ENCODE measurements at regions not wholly inside any gene's neighbourhood (a gene's known extent, or its start where the extent isn't known, plus 50 kb on each side); places are given as distances from the start of the nearest gene placed in this dataset.
"Not testable (repeated sequence)": the region's sequence is repeated elsewhere in the genome, so short reads cannot be mapped to it uniquely, and the experiment has no call there.

DNA sequence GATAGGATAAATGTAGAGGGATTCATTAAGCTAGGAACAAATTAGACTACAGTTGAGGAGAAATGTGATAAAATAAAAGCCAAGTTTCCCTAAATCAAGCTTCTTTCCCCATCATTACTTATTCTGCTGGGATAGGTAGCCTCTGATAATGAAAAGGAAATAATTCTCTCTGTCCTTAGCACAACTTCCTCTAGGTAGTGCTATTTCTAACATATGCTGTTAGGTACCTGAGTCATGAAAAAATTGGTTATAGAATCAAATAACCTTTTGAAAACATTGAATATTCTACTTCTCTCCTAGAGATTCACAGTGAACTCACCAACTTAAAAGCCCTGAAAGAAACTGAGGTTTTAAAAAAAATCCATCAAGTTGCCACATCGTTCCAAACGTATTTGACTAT is 1793.1 kb downstream of the EFNA5 start:
- no peak for DNase-seq (ENCODE audit: low spot score)
- Mint-ChIP-seq H3K9me3 (ENCODE audit: unreplicated experiment) (no peaks in the 10 kb centered on the region), H3K27ac (ENCODE audit: unreplicated experiment) (no peak overlapping the region)

GRCh38 chr5:105874316-105874715 is 1796.4 kb downstream of the EFNA5 start:
- no peak for DNase-seq (ENCODE audit: low spot score)
- Mint-ChIP-seq H3K4me1 (ENCODE audit: unreplicated experiment) (no peaks in the 10 kb centered on the region), H3K4me3 (ENCODE audit: unreplicated experiment) (no peak overlapping the region), H3K9me3 (ENCODE audit: unreplicated experiment) (no peaks in the 10 kb centered on the region), H3K36me3 (ENCODE audit: low read depth, unreplicated experiment) (no peaks in the 10 kb centered on the region), H3K27me3 (ENCODE audit: unreplicated experiment) (no peaks in the 10 kb centered on the region), H3K27ac (ENCODE audit: unreplicated experiment) (no peak overlapping the region)
- no peak for TF ChIP-seq CTCF (IDR thresholded peaks at IDR 0.05; ENCODE audit: unreplicated experiment)

More for the DNA sequence above, 1793.1 kb downstream of the EFNA5 start:
- Mint-ChIP-seq H3K4me1 (ENCODE audit: unreplicated experiment) (no peaks in the 10 kb centered on the region), H3K36me3 (ENCODE audit: low read depth, unreplicated experiment) (no peaks in the 10 kb centered on the region), H3K27me3 (ENCODE audit: unreplicated experiment) (no peaks in the 10 kb centered on the region), H3K4me3 (ENCODE audit: unreplicated experiment) (no peak overlapping the region)
- no peak for TF ChIP-seq CTCF (IDR thresholded peaks at IDR 0.05; ENCODE audit: unreplicated experiment)

DNA sequence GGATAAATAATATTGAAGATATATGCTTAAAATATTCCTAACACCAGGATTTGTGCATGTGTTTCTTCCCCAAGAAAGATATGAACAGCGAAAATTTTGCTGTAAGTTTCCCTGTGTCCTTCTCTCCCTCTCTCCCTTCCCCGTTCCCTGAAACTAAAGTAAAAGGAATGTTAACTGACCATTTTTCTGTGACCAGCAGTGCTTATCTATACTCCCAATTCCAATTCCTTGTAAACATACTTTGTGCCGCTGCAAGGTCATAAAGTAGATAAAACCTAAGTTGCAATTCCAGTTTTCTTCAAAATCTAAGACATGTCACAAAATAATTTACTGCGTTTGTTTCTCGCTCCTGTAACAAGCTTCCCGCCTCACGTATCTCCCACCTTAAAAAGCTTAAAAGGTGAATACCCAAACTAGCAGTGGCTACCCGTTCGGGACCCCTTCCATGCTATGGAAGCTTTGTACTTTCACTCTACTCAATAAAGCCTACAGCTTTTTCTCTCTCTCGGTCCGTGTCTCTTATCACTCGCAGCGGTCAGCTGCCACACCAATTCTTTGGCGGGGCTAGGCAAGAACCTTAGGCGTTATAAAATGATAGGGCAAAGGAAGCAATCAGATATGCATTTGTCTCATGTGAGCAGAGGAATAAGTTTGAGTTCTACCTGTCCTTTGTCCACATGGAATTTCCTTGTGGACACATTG is 1798.0 kb downstream of the EFNA5 start:
- H3K36me3 Mint-ChIP-seq (ENCODE audit: low read depth, unreplicated experiment) = no peaks in the 10 kb centered on the region
- DNase-seq (ENCODE audit: low spot score) = no peak
- H3K4me3 Mint-ChIP-seq (ENCODE audit: unreplicated experiment) = no peak overlapping the region
- H3K27me3 Mint-ChIP-seq (ENCODE audit: unreplicated experiment) = no peaks in the 10 kb centered on the region
- H3K4me1 Mint-ChIP-seq (ENCODE audit: unreplicated experiment) = no peaks in the 10 kb centered on the region
- H3K27ac Mint-ChIP-seq (ENCODE audit: unreplicated experiment) = no peak overlapping the region
- TF ChIP-seq CTCF (IDR thresholded peaks at IDR 0.05; ENCODE audit: unreplicated experiment) = no peak
- H3K9me3 Mint-ChIP-seq (ENCODE audit: unreplicated experiment) = no peaks in the 10 kb centered on the region

GRCh38 chr5:105868038-105868780 is 1802.5 kb downstream of the EFNA5 start:
- Mint-ChIP-seq H3K4me3 (ENCODE audit: unreplicated experiment) (no peak overlapping the region), H3K4me1 (ENCODE audit: unreplicated experiment) (no peaks in the 10 kb centered on the region), H3K9me3 (ENCODE audit: unreplicated experiment) (no peaks in the 10 kb centered on the region), H3K36me3 (ENCODE audit: low read depth, unreplicated experiment) (no peaks in the 10 kb centered on the region), H3K27ac (ENCODE audit: unreplicated experiment) (no peak overlapping the region), H3K27me3 (ENCODE audit: unreplicated experiment) (no peaks in the 10 kb centered on the region)
- no peak for TF ChIP-seq CTCF (IDR thresholded peaks at IDR 0.05; ENCODE audit: unreplicated experiment)
- no peak for DNase-seq (ENCODE audit: low spot score)

DNA sequence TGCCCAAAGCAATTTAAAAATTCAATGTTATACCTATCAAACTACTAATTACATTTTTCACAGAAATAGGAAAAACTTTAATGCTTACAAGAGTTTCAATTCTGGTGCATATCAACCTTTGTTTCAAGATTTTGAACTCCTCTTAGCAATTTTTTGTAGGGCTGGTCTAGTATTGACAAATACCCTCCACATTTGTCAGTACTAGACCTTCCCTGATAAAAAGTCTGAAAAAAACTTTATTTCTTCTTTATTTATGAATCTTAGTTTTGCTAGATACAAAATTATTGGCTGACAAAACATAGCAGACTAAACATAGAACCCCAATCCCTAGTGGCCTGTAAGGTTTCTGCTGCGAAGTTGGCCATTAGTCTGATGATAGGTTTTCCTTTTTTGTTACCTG is 1804.9 kb downstream of the EFNA5 start:
- Mint-ChIP-seq H3K27ac (ENCODE audit: unreplicated experiment) (no peak overlapping the region), H3K9me3 (ENCODE audit: unreplicated experiment) (no peaks in the 10 kb centered on the region), H3K36me3 (ENCODE audit: low read depth, unreplicated experiment) (no peaks in the 10 kb centered on the region), H3K27me3 (ENCODE audit: unreplicated experiment) (no peaks in the 10 kb centered on the region), H3K4me3 (ENCODE audit: unreplicated experiment) (no peak overlapping the region), H3K4me1 (ENCODE audit: unreplicated experiment) (no peaks in the 10 kb centered on the region)
- DNase-seq (ENCODE audit: low spot score) = no peak
- TF ChIP-seq CTCF (IDR thresholded peaks at IDR 0.05; ENCODE audit: unreplicated experiment) = no peak

GRCh38 chr5:105859350-105859749 is 1811.4 kb downstream of the EFNA5 start:
- not testable (repeated sequence) for H3K9me3 Mint-ChIP-seq (ENCODE audit: unreplicated experiment); H3K4me3 Mint-ChIP-seq (ENCODE audit: unreplicated experiment); DNase-seq (ENCODE audit: low spot score); H3K4me1 Mint-ChIP-seq (ENCODE audit: unreplicated experiment); H3K36me3 Mint-ChIP-seq (ENCODE audit: low read depth, unreplicated experiment); H3K27ac Mint-ChIP-seq (ENCODE audit: unreplicated experiment); H3K27me3 Mint-ChIP-seq (ENCODE audit: unreplicated experiment)

All from endothelial cell (in vitro differentiated cells).